ENCODE measurements at regions not wholly inside any gene's neighbourhood (a gene's known extent, or its start where the extent isn't known, plus 50 kb on each side); places are given as distances from the start of the nearest gene placed in this dataset.
"Not testable (repeated sequence)": the region's sequence is repeated elsewhere in the genome, so short reads cannot be mapped to it uniquely, and the experiment has no call there.

GRCh38 chr16:22719945-22720344 is 94.0 kb upstream of the HS3ST2 start:
- DNase-seq (ENCODE audit: low read depth) = no peak

GRCh38 chr16:22721511-22722100 is 92.4 kb upstream of the HS3ST2 start:
- DNase-seq (ENCODE audit: low read depth) = peak; percentile 5

GRCh38 chr16:22722551-22723541 is 91.1 kb upstream of the HS3ST2 start:
- not testable (repeated sequence) for DNase-seq (ENCODE audit: low read depth)

GRCh38 chr16:22726868-22727267 is 87.1 kb upstream of the HS3ST2 start:
- DNase-seq (ENCODE audit: low read depth) = peak; percentile 4

- no peak for DNase-seq (ENCODE audit: low read depth)
These were observed 86.4 kb upstream of the HS3ST2 start for GRCh38 chr16:22727285-22728166.

- DNase-seq (ENCODE audit: low read depth) = peak; percentile 6
These were observed 85.7 kb upstream of the HS3ST2 start for GRCh38 chr16:22728167-22728836.

- no peak for DNase-seq (ENCODE audit: low read depth)
These were observed 81.6 kb upstream of the HS3ST2 start for GRCh38 chr16:22732400-22732799.

GRCh38 chr16:22732959-22733358 is 81.0 kb upstream of the HS3ST2 start:
- DNase-seq (ENCODE audit: low read depth) = no peak

- DNase-seq (ENCODE audit: low read depth) = no peak
These were observed 79.6 kb upstream of the HS3ST2 start for GRCh38 chr16:22734368-22734767.

GRCh38 chr16:22736791-22737190 is 77.2 kb upstream of the HS3ST2 start:
- no peak for DNase-seq (ENCODE audit: low read depth)

GRCh38 chr16:22739077-22739476 is 74.9 kb upstream of the HS3ST2 start:
- no peak for DNase-seq (ENCODE audit: low read depth)

- no peak for DNase-seq (ENCODE audit: low read depth)
These were observed 70.6 kb upstream of the HS3ST2 start for GRCh38 chr16:22743401-22743800.

GRCh38 chr16:22751104-22751667 is 62.8 kb upstream of the HS3ST2 start:
- no peak for DNase-seq (ENCODE audit: low read depth)

- DNase-seq (ENCODE audit: low read depth) = no peak
These were observed 62.3 kb upstream of the HS3ST2 start for GRCh38 chr16:22751685-22752084.

- no peak for DNase-seq (ENCODE audit: low read depth)
These were observed 60.5 kb upstream of the HS3ST2 start for GRCh38 chr16:22753451-22753850.

- no peak for DNase-seq (ENCODE audit: low read depth)
These were observed 59.4 kb upstream of the HS3ST2 start for GRCh38 chr16:22754577-22754976.

GRCh38 chr16:22757202-22757601 is 56.8 kb upstream of the HS3ST2 start:
- no peak for DNase-seq (ENCODE audit: low read depth)

- no peak for DNase-seq (ENCODE audit: low read depth)
These were observed 51.5 kb upstream of the HS3ST2 start for GRCh38 chr16:22762486-22762885.

- peak; percentile 18 for DNase-seq (ENCODE audit: low read depth)
These were observed 50.4 kb upstream of the HS3ST2 start for GRCh38 chr16:22763437-22764080.

Measured in Daoy (cell line).